ENCODE measurements at regions not wholly inside any gene's neighbourhood (a gene's known extent, or its start where the extent isn't known, plus 50 kb on each side); places are given as distances from the start of the nearest gene placed in this dataset.

- Histone ChIP-seq H3K4me1 (ENCODE audit: control insufficient read depth, insufficient read depth, low read length) (no peaks in the 10 kb centered on the region), H3K9me3 (ENCODE audit: control insufficient read depth, insufficient read depth, low read length) (no peaks in the 10 kb centered on the region), H3K36me3 (ENCODE audit: control insufficient read depth, insufficient read depth, low read length) (no peaks in the 10 kb centered on the region), H3K27ac (ENCODE audit: low read length) (no peak overlapping the region), H3K27me3 (ENCODE audit: control insufficient read depth, insufficient read depth, low read length) (no peaks in the 10 kb centered on the region), H3K4me3 (ENCODE audit: low read length) (no peak overlapping the region)
- no CpG with 5 or more reads among the region's 2 CpGs for WGBS (ENCODE audit: insufficient coverage, insufficient read length)
- no peak for DNase-seq (ENCODE audit: low read depth, low spot score)
These were observed 79.3 kb upstream of the DYNLT3 start for GRCh38 chrX:37926700-37927099.

- H3K27ac ChIP-seq (ENCODE audit: low read length) = no peak overlapping the region
- H3K27me3 ChIP-seq (ENCODE audit: control insufficient read depth, insufficient read depth, low read length) = no peaks in the 10 kb centered on the region
- no peak overlapping the region for H3K4me3 ChIP-seq (ENCODE audit: low read length)
- WGBS (ENCODE audit: insufficient coverage, insufficient read length) = no CpG with 5 or more reads among the region's 2 CpGs
- DNase-seq (ENCODE audit: low read depth, low spot score) = no peak
- H3K36me3 ChIP-seq (ENCODE audit: control insufficient read depth, insufficient read depth, low read length) = no peaks in the 10 kb centered on the region
- H3K4me1 ChIP-seq (ENCODE audit: control insufficient read depth, insufficient read depth, low read length) = no peaks in the 10 kb centered on the region
- no peaks in the 10 kb centered on the region for H3K9me3 ChIP-seq (ENCODE audit: control insufficient read depth, insufficient read depth, low read length)
These were observed 64.2 kb upstream of the SYTL5 start for GRCh38 chrX:37942170-37942569.

- no peaks in the 10 kb centered on the region for H3K36me3 ChIP-seq (ENCODE audit: control insufficient read depth, insufficient read depth, low read length)
- no CpG with 5 or more reads among the region's 6 CpGs for WGBS (ENCODE audit: insufficient coverage, insufficient read length)
- H3K4me3 ChIP-seq (ENCODE audit: low read length) = no peak overlapping the region
- H3K9me3 ChIP-seq (ENCODE audit: control insufficient read depth, insufficient read depth, low read length) = no peaks in the 10 kb centered on the region
- H3K27ac ChIP-seq (ENCODE audit: low read length) = no peak overlapping the region
- no peaks in the 10 kb centered on the region for H3K27me3 ChIP-seq (ENCODE audit: control insufficient read depth, insufficient read depth, low read length)
- DNase-seq (ENCODE audit: low read depth, low spot score) = no peak
- no peaks in the 10 kb centered on the region for H3K4me1 ChIP-seq (ENCODE audit: control insufficient read depth, insufficient read depth, low read length)
These were observed 62.6 kb upstream of the SYTL5 start for GRCh38 chrX:37943554-37944344.

GRCh38 chrX:37946197-37946596, 60.2 kb upstream of the SYTL5 start:
- DNase-seq (ENCODE audit: low read depth, low spot score) = no peak
- WGBS (ENCODE audit: insufficient coverage, insufficient read length) = no CpG with 5 or more reads among the region's 1 CpG
- H3K27ac ChIP-seq (ENCODE audit: low read length) = no peak overlapping the region
- no peaks in the 10 kb centered on the region for H3K4me1 ChIP-seq (ENCODE audit: control insufficient read depth, insufficient read depth, low read length)
- H3K27me3 ChIP-seq (ENCODE audit: control insufficient read depth, insufficient read depth, low read length) = no peaks in the 10 kb centered on the region
- H3K4me3 ChIP-seq (ENCODE audit: low read length) = no peak overlapping the region
- H3K9me3 ChIP-seq (ENCODE audit: control insufficient read depth, insufficient read depth, low read length) = no peaks in the 10 kb centered on the region
- no peaks in the 10 kb centered on the region for H3K36me3 ChIP-seq (ENCODE audit: control insufficient read depth, insufficient read depth, low read length)

- Histone ChIP-seq H3K9me3 (ENCODE audit: control insufficient read depth, insufficient read depth, low read length) (no peaks in the 10 kb centered on the region), H3K27ac (ENCODE audit: low read length) (no peak overlapping the region), H3K27me3 (ENCODE audit: control insufficient read depth, insufficient read depth, low read length) (no peaks in the 10 kb centered on the region), H3K4me1 (ENCODE audit: control insufficient read depth, insufficient read depth, low read length) (no peaks in the 10 kb centered on the region), H3K36me3 (ENCODE audit: control insufficient read depth, insufficient read depth, low read length) (no peaks in the 10 kb centered on the region), H3K4me3 (ENCODE audit: low read length) (no peak overlapping the region)
- no CpG with 5 or more reads among the region's 3 CpGs for WGBS (ENCODE audit: insufficient coverage, insufficient read length)
- no peak for DNase-seq (ENCODE audit: low read depth, low spot score)
These were observed 51.1 kb upstream of the SYTL5 start for GRCh38 chrX:37955273-37955672.

GRCh38 chrX:37956223-37956622, 50.1 kb upstream of the SYTL5 start:
- DNase-seq (ENCODE audit: low read depth, low spot score) = no peak
- H3K9me3 ChIP-seq (ENCODE audit: control insufficient read depth, insufficient read depth, low read length) = no peaks in the 10 kb centered on the region
- H3K27me3 ChIP-seq (ENCODE audit: control insufficient read depth, insufficient read depth, low read length) = no peaks in the 10 kb centered on the region
- no peaks in the 10 kb centered on the region for H3K36me3 ChIP-seq (ENCODE audit: control insufficient read depth, insufficient read depth, low read length)
- WGBS (ENCODE audit: insufficient coverage, insufficient read length) = no CpG with 5 or more reads among the region's 3 CpGs
- H3K4me3 ChIP-seq (ENCODE audit: low read length) = no peak overlapping the region
- H3K27ac ChIP-seq (ENCODE audit: low read length) = no peak overlapping the region
- no peaks in the 10 kb centered on the region for H3K4me1 ChIP-seq (ENCODE audit: control insufficient read depth, insufficient read depth, low read length)

Measured in iPS DF 6.9 (cell line).